CD8-positive, alpha-beta memory T cell (primary cell): ENCODE measurements at regions not wholly inside any gene's neighbourhood (a gene's known extent, or its start where the extent isn't known, plus 50 kb on each side); places are given as distances from the start of the nearest gene placed in this dataset.
A peak's percentile ranks its signal among the peaks of the same experiment; 100 is the strongest.
"Not testable (repeated sequence)": the region's sequence is repeated elsewhere in the genome, so short reads cannot be mapped to it uniquely, and the experiment has no call there.

Experiments used
- CTCF ChIA-PET: fragments of 350-600 bp; sonication (Branson Sonifier 250); formaldehyde crosslinking; loops from one replicate; lab custom pipeline; 2021; ENCODE audit warnings: antibody characterized with exemption; lab: Charles Lee
- POLR2A ChIA-PET: fragments of 350-600 bp; sonication (Branson Sonifier 250); formaldehyde crosslinking; loops from one replicate; lab custom pipeline; 2021; ENCODE audit warnings: antibody characterized with exemption; lab: Charles Lee
- DNase-seq, 5 donors: peaks; one replicate each; pipeline versions ENCODE4 v3.0.0 to v3.0.0-alpha.2; 2020 to 2022; ENCODE audit warnings: mixed read lengths in 1 of 5
- H3K27ac ChIP-seq: one replicate; pipeline ENCODE4 v1.7.0; 2013; ENCODE audit warnings: low read depth, mild to moderate bottlenecking, low read length, moderate library complexity
- H3K27me3 ChIP-seq: 2 replicates; pipeline ENCODE4 v1.7.0; 2013; ENCODE audit warnings: low read length, mild to moderate bottlenecking; ENCODE audit not compliant: insufficient read depth, poor library complexity, severe bottlenecking
- H3K36me3 ChIP-seq: 2 replicates; pipeline ENCODE4 v1.7.0; 2013; ENCODE audit warnings: mild to moderate bottlenecking, low read length, moderate library complexity; ENCODE audit not compliant: insufficient read depth
- H3K4me1 ChIP-seq: 2 replicates; pipeline ENCODE4 v1.7.0; 2013; ENCODE audit warnings: mild to moderate bottlenecking, low read length, moderate library complexity; ENCODE audit not compliant: insufficient read depth
- H3K4me3 ChIP-seq: 2 replicates; pipeline ENCODE4 v1.7.0; 2013; ENCODE audit warnings: mild to moderate bottlenecking, low read length
- H3K9me3 ChIP-seq: 2 replicates; pipeline ENCODE4 v1.7.0; 2013; ENCODE audit warnings: mild to moderate bottlenecking, low read length
- H3K27ac Mint-ChIP-seq, 8 donors: one replicate each; pipeline ENCODE4 v1.8.0; 2020 to 2021; ENCODE audit warnings: mixed read lengths in 8 of 8, mild to moderate bottlenecking in 6 of 8, inconsistent platforms in 3 of 8, moderate library complexity in 3 of 8
- H3K27me3 Mint-ChIP-seq, 2 donors: one replicate each; pipeline ENCODE4 v1.8.0; 2020 to 2021; ENCODE audit warnings: mixed read lengths in 2 of 2, mild to moderate bottlenecking in 1 of 2, moderate library complexity in 1 of 2
- H3K36me3 Mint-ChIP-seq, 3 donors: one replicate each; pipeline ENCODE4 v1.8.0; 2020 to 2021; ENCODE audit warnings: mixed read lengths in 3 of 3, inconsistent platforms in 1 of 3, mild to moderate bottlenecking in 1 of 3
- H3K4me1 Mint-ChIP-seq, 3 donors: one replicate each; pipeline ENCODE4 v1.8.0; 2020 to 2021; ENCODE audit warnings: mixed read lengths in 3 of 3, inconsistent platforms in 1 of 3, mild to moderate bottlenecking in 1 of 3
- H3K4me3 Mint-ChIP-seq, 7 donors: one replicate each; pipeline ENCODE4 v1.8.0; 2020 to 2021; ENCODE audit warnings: mixed read lengths in 7 of 7, mild to moderate bottlenecking in 6 of 7, moderate library complexity in 4 of 7, inconsistent platforms in 2 of 7
- H3K9me3 Mint-ChIP-seq, 5 donors: one replicate each; pipeline ENCODE4 v1.8.0; 2020 to 2022; ENCODE audit warnings: mixed read lengths in 5 of 5, mild to moderate bottlenecking in 3 of 5, moderate library complexity in 2 of 5, inconsistent platforms in 1 of 5

DNA sequence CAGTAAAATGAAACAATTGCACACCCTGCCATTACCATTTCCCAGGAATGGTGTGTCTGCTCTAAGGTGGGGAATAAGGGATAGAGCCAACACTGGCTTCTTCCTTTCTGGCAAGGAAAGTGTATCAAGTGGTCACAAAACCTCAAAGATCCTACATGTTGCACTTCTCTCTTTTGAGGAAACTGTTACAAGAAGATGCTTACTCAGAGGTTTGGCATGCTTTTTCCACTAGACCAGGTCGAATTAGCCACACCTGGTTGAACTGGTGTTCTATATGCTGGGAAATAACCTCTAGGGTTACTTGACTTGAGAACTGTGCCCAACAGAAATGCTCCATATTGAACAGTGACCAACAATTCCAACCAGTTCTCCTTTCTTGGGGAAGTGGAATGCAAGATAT lies 102.9 kb downstream of the LRRN1 start:
- Histone ChIP-seq H3K4me1 (no peaks in the 10 kb centered on the region), H3K9me3 (no peaks in the 10 kb centered on the region), H3K27me3 (no peaks in the 10 kb centered on the region), H3K27ac (no peak overlapping the region), H3K36me3 (no peaks in the 10 kb centered on the region), H3K4me3 (no peak overlapping the region)
- no peak for DNase-seq
- no peak overlapping the region for H3K27ac Mint-ChIP-seq
- POLR2A ChIA-PET: no interaction called here
- H3K9me3 Mint-ChIP-seq: peaks cover 5 to 16% (median 11%) of the 10 kb centered on the region in 5 donors
- CTCF ChIA-PET: no interaction called here
- H3K4me1 Mint-ChIP-seq: no peaks in the 10 kb centered on the region
- peaks cover 1 to 4% (median 2%) of the 10 kb centered on the region in 3 donors for H3K36me3 Mint-ChIP-seq
- no peak overlapping the region for H3K4me3 Mint-ChIP-seq
- no peaks in the 10 kb centered on the region for H3K27me3 Mint-ChIP-seq

DNA sequence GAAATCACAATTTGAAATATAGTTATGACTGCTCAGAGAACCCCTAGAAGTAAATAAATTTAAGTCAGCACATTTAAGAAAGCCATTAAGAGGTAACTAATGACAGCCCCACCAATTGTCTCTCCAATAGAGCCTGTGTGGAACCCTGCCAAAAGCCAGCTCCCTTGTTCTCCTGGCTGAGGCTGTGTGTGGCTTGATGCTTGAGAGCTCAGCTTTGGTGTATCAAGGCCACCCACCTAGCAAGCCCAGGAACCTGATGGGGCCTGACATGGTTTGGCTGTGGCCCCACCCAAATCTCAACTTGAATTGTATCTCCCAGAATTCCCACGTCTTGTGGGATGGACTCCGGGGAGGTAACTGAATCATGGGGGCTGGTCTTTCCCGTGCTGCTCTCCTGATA lies 106.9 kb downstream of the LRRN1 start:
- CTCF ChIA-PET: no interaction called here
- peaks cover 2 to 17% (median 5%) of the 10 kb centered on the region in 5 donors for H3K9me3 Mint-ChIP-seq

DNA sequence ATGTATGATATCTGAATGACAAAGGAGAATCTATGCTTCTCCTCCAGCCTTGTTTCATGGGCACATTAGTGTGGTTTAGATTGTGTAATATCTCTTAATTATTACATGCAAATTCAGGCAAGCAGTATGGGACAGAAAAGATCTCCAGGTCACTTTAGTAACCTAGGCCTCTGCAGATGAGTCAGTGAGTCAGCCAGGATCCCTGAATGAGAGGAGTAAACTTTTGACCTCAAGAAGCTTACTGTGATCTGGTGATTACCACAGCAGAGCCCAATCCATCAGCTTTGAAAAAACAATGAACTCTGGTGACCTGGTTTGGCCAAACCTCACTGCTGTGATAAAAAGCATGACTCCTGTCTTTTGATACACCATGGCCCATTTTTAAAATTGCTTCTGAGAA lies 107.8 kb downstream of the LRRN1 start:
- no peaks in the 10 kb centered on the region for H3K4me1 ChIP-seq
- H3K27ac ChIP-seq: no peak overlapping the region
- H3K27me3 ChIP-seq: no peaks in the 10 kb centered on the region
- H3K4me3 ChIP-seq: no peak overlapping the region
- H3K9me3 Mint-ChIP-seq: peaks cover 0 to 15% (median 6%) of the 10 kb centered on the region in 5 donors
- H3K36me3 Mint-ChIP-seq: peaks cover 0 to 8% (median 3%) of the 10 kb centered on the region in 3 donors
- ChIA-PET CTCF (no interaction called here), POLR2A (no interaction called here)
- H3K27me3 Mint-ChIP-seq: no peaks in the 10 kb centered on the region
- no peaks in the 10 kb centered on the region for H3K9me3 ChIP-seq
- H3K4me1 Mint-ChIP-seq: no peaks in the 10 kb centered on the region
- no peak overlapping the region for H3K27ac Mint-ChIP-seq
- H3K36me3 ChIP-seq: no peaks in the 10 kb centered on the region
- no peak overlapping the region for H3K4me3 Mint-ChIP-seq
- DNase-seq: no peak

More for the DNA sequence above, 106.9 kb downstream of the LRRN1 start:
- no peak overlapping the region for H3K4me3 ChIP-seq
- Mint-ChIP-seq H3K27me3 (no peaks in the 10 kb centered on the region), H3K4me3 (no peak overlapping the region), H3K36me3 (peaks cover 0 to 8% (median 3%) of the 10 kb centered on the region in 3 donors), H3K27ac (peak overlapping the region in 1 of 8 donors; percentile 66), H3K4me1 (no peaks in the 10 kb centered on the region)
- H3K9me3 ChIP-seq: no peaks in the 10 kb centered on the region
- H3K27me3 ChIP-seq: no peaks in the 10 kb centered on the region
- no peak for DNase-seq
- POLR2A ChIA-PET: no interaction called here
- no peaks in the 10 kb centered on the region for H3K4me1 ChIP-seq
- no peak overlapping the region for H3K27ac ChIP-seq
- H3K36me3 ChIP-seq: no peaks in the 10 kb centered on the region

DNA sequence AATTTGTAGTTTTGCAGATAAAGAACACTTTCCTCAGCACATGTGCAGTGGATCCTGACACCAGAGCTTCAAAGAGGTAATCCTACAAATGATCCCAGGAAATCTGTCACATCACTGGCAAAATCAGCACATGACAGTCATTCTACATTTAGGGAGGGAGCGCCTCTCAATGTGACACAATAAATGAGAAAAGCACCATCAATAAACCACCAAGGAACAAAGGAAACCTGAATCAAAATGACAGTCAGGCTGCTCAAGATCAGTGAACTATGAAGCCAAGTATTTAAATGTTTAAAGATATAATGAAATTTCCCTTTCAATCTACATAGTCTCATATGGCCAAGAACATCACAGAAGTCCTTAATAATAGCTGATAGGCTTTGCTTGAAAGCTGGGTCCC lies 119.5 kb downstream of the LRRN1 start:
- Mint-ChIP-seq H3K4me3 (no peak overlapping the region), H3K27me3 (no peaks in the 10 kb centered on the region), H3K4me1 (no peaks in the 10 kb centered on the region), H3K9me3 (peaks cover 0 to 15% (median 2%) of the 10 kb centered on the region in 5 donors), H3K36me3 (peaks cover 0 to 10% (median 2%) of the 10 kb centered on the region in 3 donors), H3K27ac (no peak overlapping the region)
- ChIA-PET CTCF (no interaction called here), POLR2A (no interaction called here)
- Histone ChIP-seq H3K27me3 (no peaks in the 10 kb centered on the region), H3K4me3 (no peak overlapping the region), H3K36me3 (no peaks in the 10 kb centered on the region), H3K9me3 (no peaks in the 10 kb centered on the region), H3K4me1 (no peaks in the 10 kb centered on the region), H3K27ac (no peak overlapping the region)
- DNase-seq: no peak

DNA sequence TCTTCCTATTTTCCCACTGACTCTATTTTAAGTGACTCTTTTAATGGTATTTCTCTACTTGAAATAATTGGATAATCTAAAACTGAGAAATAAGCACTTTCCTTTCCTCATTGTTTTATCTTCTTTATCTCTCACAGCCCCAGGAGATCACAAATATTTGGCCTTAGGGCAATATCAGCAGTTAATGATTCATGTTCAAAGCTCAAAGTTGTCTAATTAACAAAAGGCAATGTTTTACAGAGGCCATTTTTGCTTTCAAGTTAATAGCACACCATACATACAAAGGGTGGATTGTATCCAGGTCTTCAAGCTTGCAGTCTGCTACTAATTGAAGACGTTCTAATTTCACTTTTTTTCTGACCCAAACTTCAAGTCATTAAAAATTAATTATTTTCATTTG lies 120.1 kb downstream of the LRRN1 start:
- no peak overlapping the region for H3K4me3 Mint-ChIP-seq
- ChIA-PET POLR2A (no interaction called here), CTCF (no interaction called here)
- Histone ChIP-seq H3K4me1 (no peaks in the 10 kb centered on the region), H3K4me3 (no peak overlapping the region), H3K27ac (no peak overlapping the region), H3K27me3 (no peaks in the 10 kb centered on the region), H3K9me3 (no peaks in the 10 kb centered on the region), H3K36me3 (no peaks in the 10 kb centered on the region)
- no peaks in the 10 kb centered on the region for H3K4me1 Mint-ChIP-seq
- no peaks in the 10 kb centered on the region for H3K27me3 Mint-ChIP-seq
- peaks cover 0 to 18% (median 2%) of the 10 kb centered on the region in 5 donors for H3K9me3 Mint-ChIP-seq
- DNase-seq: no peak
- H3K27ac Mint-ChIP-seq: no peak overlapping the region
- peaks cover 0 to 10% (median 2%) of the 10 kb centered on the region in 3 donors for H3K36me3 Mint-ChIP-seq

DNA sequence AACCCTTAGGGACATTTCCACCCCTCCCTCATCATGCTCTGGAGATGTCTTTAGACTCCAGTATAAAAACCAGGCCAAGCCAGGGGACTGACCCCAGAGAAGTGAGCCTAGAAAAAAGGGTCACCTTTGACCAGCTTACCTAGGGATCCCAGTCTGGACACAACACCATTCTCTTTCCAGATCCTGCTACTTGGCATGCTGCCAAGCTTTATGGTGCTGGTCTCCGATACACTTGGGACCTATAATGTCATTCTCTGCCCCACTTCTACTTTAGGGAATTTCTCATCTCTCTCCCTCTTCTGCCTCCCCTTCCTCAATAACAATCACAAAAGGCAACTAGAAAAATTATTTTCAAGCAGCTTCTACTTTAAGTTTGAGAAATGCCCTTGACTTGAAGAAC lies 124.4 kb downstream of the LRRN1 start:
- H3K27ac Mint-ChIP-seq: no peak overlapping the region
- no peaks in the 10 kb centered on the region for H3K9me3 ChIP-seq
- H3K27me3 Mint-ChIP-seq: no peaks in the 10 kb centered on the region
- no peak overlapping the region for H3K4me3 ChIP-seq
- peaks cover 0 to 18% (median 7%) of the 10 kb centered on the region in 5 donors for H3K9me3 Mint-ChIP-seq
- POLR2A ChIA-PET: no interaction called here
- H3K4me1 Mint-ChIP-seq: no peaks in the 10 kb centered on the region
- no peaks in the 10 kb centered on the region for H3K4me1 ChIP-seq
- H3K4me3 Mint-ChIP-seq: no peak overlapping the region
- no peak overlapping the region for H3K27ac ChIP-seq
- H3K36me3 Mint-ChIP-seq: peaks cover 0 to 1% (median 1%) of the 10 kb centered on the region in 3 donors
- DNase-seq: no peak
- H3K36me3 ChIP-seq: no peaks in the 10 kb centered on the region
- no peaks in the 10 kb centered on the region for H3K27me3 ChIP-seq
- CTCF ChIA-PET: no interaction called here

DNA sequence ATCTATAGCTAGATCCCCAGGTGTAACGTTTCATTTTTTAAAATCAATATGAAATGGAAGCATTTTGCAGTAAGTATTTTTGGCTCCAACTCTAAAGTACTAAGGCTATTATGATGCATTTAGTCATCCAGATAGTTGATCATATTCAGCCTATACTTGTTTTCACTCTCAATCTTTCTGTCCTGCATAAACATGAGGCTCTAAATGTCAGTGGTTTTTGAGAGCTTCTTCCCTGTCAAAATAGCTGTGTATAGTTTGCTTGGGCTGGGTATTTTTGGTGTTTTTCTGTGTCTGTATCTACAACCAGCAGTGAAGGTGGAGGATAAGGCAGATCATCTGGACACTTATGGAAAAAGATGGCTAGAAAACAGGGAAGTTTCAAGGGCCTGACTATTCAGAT lies 128.0 kb downstream of the LRRN1 start:
- no peaks in the 10 kb centered on the region for H3K27me3 ChIP-seq
- H3K9me3 ChIP-seq: no peaks in the 10 kb centered on the region
- H3K36me3 Mint-ChIP-seq: peaks cover 0 to 15% (median 1%) of the 10 kb centered on the region in 3 donors
- H3K27ac ChIP-seq: no peak overlapping the region
- ChIA-PET CTCF (no interaction called here), POLR2A (no interaction called here)
- no peaks in the 10 kb centered on the region for H3K4me1 Mint-ChIP-seq
- no peak overlapping the region for H3K27ac Mint-ChIP-seq
- H3K9me3 Mint-ChIP-seq: peaks cover 13 to 48% (median 16%) of the 10 kb centered on the region in 5 donors
- DNase-seq: no peak
- H3K4me3 Mint-ChIP-seq: no peak overlapping the region
- H3K4me3 ChIP-seq: no peak overlapping the region
- no peaks in the 10 kb centered on the region for H3K27me3 Mint-ChIP-seq
- H3K4me1 ChIP-seq: no peaks in the 10 kb centered on the region
- H3K36me3 ChIP-seq: no peaks in the 10 kb centered on the region

DNA sequence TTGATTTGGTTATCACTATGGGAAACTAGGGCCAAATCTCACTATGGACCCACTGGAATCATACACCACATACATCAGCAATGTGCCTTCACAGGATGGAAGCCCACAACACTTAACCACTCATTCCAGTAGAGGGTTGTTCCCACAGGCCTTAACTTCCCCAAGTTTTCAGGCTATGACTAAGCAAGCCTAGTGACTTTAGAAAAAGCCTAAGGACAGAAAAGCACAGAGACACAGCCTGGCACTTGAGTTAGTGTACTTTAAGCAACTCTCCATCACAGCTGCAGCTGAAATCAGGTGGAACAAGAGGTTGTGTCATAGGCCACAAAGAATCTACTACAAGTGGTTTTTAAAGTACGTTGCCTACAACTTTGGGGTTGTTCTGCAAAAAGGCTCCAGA lies 128.7 kb downstream of the LRRN1 start:
- H3K36me3 Mint-ChIP-seq: peaks cover 0 to 17% (median 1%) of the 10 kb centered on the region in 3 donors
- H3K27me3 ChIP-seq: no peaks in the 10 kb centered on the region
- no peak for DNase-seq
- H3K4me3 Mint-ChIP-seq: no peak overlapping the region
- H3K27me3 Mint-ChIP-seq: no peaks in the 10 kb centered on the region
- CTCF ChIA-PET: no interaction called here
- no peaks in the 10 kb centered on the region for H3K36me3 ChIP-seq
- POLR2A ChIA-PET: no interaction called here
- H3K9me3 ChIP-seq: no peaks in the 10 kb centered on the region
- H3K9me3 Mint-ChIP-seq: peaks cover 11 to 45% (median 16%) of the 10 kb centered on the region in 5 donors
- H3K27ac Mint-ChIP-seq: no peak overlapping the region
- no peak overlapping the region for H3K27ac ChIP-seq
- no peak overlapping the region for H3K4me3 ChIP-seq
- H3K4me1 Mint-ChIP-seq: no peaks in the 10 kb centered on the region
- no peaks in the 10 kb centered on the region for H3K4me1 ChIP-seq

DNA sequence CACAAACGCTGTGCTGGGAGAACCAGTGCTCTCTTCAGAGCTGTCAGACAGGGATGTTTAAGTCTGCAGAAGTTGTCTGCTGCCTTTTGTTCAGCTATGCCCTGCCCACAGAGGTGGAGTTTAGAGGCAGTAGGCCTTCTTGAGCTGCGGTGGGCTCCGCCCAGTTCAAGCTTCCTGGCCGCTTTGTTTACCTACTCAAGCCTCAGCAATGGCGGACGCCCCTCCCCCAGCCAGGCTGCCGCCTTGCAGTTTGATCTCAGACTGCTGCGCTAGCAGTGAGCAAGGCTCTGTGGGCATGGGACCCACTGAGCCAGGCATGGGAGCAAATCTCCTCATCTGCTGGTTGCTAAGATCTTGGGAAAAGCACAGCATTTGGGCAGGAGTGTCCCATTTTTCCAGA lies 142.1 kb downstream of the LRRN1 start:
- H3K9me3 ChIP-seq, DNase-seq, H3K27ac Mint-ChIP-seq, CTCF ChIA-PET, H3K36me3 ChIP-seq, H3K27me3 ChIP-seq, H3K36me3 Mint-ChIP-seq, H3K4me3 ChIP-seq, H3K4me1 Mint-ChIP-seq, POLR2A ChIA-PET, H3K27ac ChIP-seq, H3K4me1 ChIP-seq, H3K27me3 Mint-ChIP-seq, H3K4me3 Mint-ChIP-seq: not testable (repeated sequence)
- H3K9me3 Mint-ChIP-seq: peaks cover 39 to 77% (median 66%) of the 10 kb centered on the region in 5 donors
